ENCODE measurements at regions not wholly inside any gene's neighbourhood (a gene's known extent, or its start where the extent isn't known, plus 50 kb on each side); places are given as distances from the start of the nearest gene placed in this dataset.

- TF ChIP-seq, protein P1, sequence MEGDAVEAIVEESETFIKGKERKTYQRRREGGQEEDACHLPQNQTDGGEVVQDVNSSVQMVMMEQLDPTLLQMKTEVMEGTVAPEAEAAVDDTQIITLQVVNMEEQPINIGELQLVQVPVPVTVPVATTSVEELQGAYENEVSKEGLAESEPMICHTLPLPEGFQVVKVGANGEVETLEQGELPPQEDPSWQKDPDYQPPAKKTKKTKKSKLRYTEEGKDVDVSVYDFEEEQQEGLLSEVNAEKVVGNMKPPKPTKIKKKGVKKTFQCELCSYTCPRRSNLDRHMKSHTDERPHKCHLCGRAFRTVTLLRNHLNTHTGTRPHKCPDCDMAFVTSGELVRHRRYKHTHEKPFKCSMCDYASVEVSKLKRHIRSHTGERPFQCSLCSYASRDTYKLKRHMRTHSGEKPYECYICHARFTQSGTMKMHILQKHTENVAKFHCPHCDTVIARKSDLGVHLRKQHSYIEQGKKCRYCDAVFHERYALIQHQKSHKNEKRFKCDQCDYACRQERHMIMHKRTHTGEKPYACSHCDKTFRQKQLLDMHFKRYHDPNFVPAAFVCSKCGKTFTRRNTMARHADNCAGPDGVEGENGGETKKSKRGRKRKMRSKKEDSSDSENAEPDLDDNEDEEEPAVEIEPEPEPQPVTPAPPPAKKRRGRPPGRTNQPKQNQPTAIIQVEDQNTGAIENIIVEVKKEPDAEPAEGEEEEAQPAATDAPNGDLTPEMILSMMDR (conservative IDR thresholded peaks at IDR 0.05) = no peak
- TF ChIP-seq ZFX (IDR thresholded peaks at IDR 0.05) = no peak
These were observed 398.9 kb upstream of the PCSK5 start for GRCh38 chr9:75491533-75491932.
